Stomach (tissue), 8 donors: ENCODE measurements at regions not wholly inside any gene's neighbourhood (a gene's known extent, or its start where the extent isn't known, plus 50 kb on each side); places are given as distances from the start of the nearest gene placed in this dataset.
"Not testable (repeated sequence)": the region's sequence is repeated elsewhere in the genome, so short reads cannot be mapped to it uniquely, and the experiment has no call there.

ENCODE experiments used
- DNase-seq, 2 donors: peaks; one replicate each; pipeline versions ENCODE4 v3.0.0 to v3.0.0-alpha.2; 2013 to 2019
- H3K27ac ChIP-seq, 5 donors: fragments of 200-600 bp in 4 of 5; sonication (generic) in 4 of 5; one replicate each; pipeline ENCODE4 v1.5.1; 2013 to 2019; ENCODE audit warnings: mild to moderate bottlenecking in 1 of 5, moderate library complexity in 1 of 5
- H3K27me3 ChIP-seq, 3 donors: fragments of 200-600 bp; sonication (generic); one replicate each; pipeline ENCODE4 v1.5.1; 2017 to 2019; ENCODE audit warnings: mixed run types in 1 of 3
- H3K36me3 ChIP-seq, 4 donors: fragments of 200-600 bp; sonication (generic); 1 replicate in 3 of 4; 2 replicates in 1 of 4; pipeline ENCODE4 v1.5.1; 2016 to 2019
- H3K4me1 ChIP-seq, 4 donors: fragments of 200-600 bp; sonication (generic); one replicate each; pipeline ENCODE4 v1.5.1; 2016 to 2019
- H3K4me3 ChIP-seq, 4 donors: fragments of 200-600 bp; sonication (generic) in 3 of 4; one replicate each; pipeline ENCODE4 v1.5.1; 2016 to 2019; ENCODE audit warnings: mild to moderate bottlenecking in 1 of 4
- H3K9me3 ChIP-seq, 4 donors: fragments of 200-600 bp; sonication (generic); one replicate each; pipeline ENCODE4 v1.5.1; 2016 to 2019
- EP300 ChIP-seq: sonication (generic); formaldehyde crosslinking; IDR thresholded peaks from one replicate; pipeline ENCODE4 v1.6.1; 2017; ENCODE audit warnings: antibody characterized with exemption
- POLR2A ChIP-seq, 4 donors: fragments of 450-650 bp; IDR thresholded peaks; one replicate each; pipeline ENCODE4 v1.6.1; 2016; ENCODE audit warnings: antibody characterized with exemption in 4 of 4, control low read depth in 2 of 4, mild to moderate bottlenecking in 1 of 4, moderate library complexity in 1 of 4
- POLR2AphosphoS5 ChIP-seq, 3 donors: sonication (generic); formaldehyde crosslinking; IDR thresholded peaks; one replicate each; pipeline ENCODE4 v1.6.1; 2016; ENCODE audit warnings: antibody characterized with exemption in 3 of 3
- WGBS, 5 donors: extraction: QIAGEN DNeasy Blood & Tissue Kit in 3 of 5; methylation state at CpG; one replicate each; pipeline versions ENCODE4 v1.1.5 to v1.1.7; 2013 to 2018; 5-methylcytosine and 5-hydroxymethylcytosine counted together
- intact Hi-C: fragments of 100-400 bp; cut with DNase I; formaldehyde crosslinking; loops from one replicate; pipeline ENCODE4 v1.15.1; 2023; ENCODE audit warnings: low total_unique reads
- TF ChIP-seq, protein P1 (sequence below), 7 experiments: fragments of 450-650 bp in 4 of 7; fragments of 200-600 bp in 3 of 7; sonication (generic) in 3 of 7; IDR thresholded peaks; one replicate each; pipeline ENCODE4 v1.5.1; 2016 to 2019; ENCODE audit warnings: antibody characterized with exemption in 7 of 7, control low read depth in 2 of 7, mild to moderate bottlenecking in 1 of 7
- donor health status: healthy with polysubstance abuse.
- donor health status: Bipolar disorder and iron deficiency.
- donor health status: healthy.

DNA sequence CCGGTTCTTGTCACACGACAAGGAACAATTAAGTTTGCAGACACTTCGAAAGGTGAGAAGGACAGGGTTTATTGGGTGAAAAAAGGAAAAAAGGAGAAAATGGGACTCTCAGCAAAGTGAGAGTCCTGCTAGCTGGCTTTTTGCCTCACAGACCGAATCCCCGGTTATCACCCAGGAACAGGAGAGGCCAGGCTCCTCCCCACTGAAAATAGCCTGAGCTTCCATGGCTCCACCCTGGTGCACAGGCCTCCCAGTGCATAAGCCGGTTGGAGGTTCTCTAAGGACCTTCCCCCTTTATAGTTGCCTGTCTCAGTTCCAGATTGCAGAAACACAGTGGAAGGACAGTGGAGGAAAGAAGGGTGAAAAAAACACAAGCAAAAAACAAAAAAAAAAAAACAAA, 571.7 kb downstream of the KCTD12 start:
- no peaks in the 10 kb centered on the region for H3K36me3 ChIP-seq

DNA sequence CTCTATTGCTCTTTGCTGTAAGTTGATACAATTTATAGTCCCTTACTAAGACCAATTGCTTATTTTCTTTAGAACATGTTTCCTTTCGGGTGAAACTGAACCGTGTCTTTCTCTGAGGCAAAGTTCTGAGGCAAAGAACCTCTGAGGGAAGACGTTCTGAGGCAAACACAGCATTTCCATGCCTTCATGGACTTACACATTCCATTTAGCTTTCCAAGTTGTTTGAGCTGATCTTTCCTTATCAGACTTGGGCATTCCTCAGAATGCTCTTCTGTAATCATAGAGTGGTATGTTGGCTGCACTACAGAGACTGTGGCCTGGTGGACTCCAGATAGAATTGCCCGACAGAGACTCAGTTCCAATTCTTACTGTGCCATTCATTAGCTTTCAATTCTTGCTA, 579.1 kb downstream of the KCTD12 start:
- DNase-seq: no peak
- Histone ChIP-seq H3K36me3 (no peaks in the 10 kb centered on the region), H3K27ac (no peak overlapping the region), H3K27me3 (no peaks in the 10 kb centered on the region), H3K4me1 (peaks cover 0 to 7% (median 0%) of the 10 kb centered on the region in 4 donors), H3K9me3 (no peaks in the 10 kb centered on the region), H3K4me3 (no peak overlapping the region)
- WGBS, 5 donors: 30 to 48% (median 40%) methylated on average over 4 of the region's 4 CpGs
- TF ChIP-seq POLR2A (IDR thresholded peaks at IDR 0.05) (no peak), POLR2AphosphoS5 (IDR thresholded peaks at IDR 0.05) (no peak)
- intact Hi-C loops: no loop called here

More for the DNA sequence above, 571.7 kb downstream of the KCTD12 start:
- WGBS, 5 donors: 65 to 78% (median 73%) methylated on average over 6 of the region's 6 CpGs
- Histone ChIP-seq H3K4me3 (no peak overlapping the region), H3K27me3 (no peaks in the 10 kb centered on the region), H3K27ac (no peak overlapping the region), H3K9me3 (no peaks in the 10 kb centered on the region), H3K4me1 (no peaks in the 10 kb centered on the region)
- no peak for DNase-seq
- TF ChIP-seq POLR2AphosphoS5 (IDR thresholded peaks at IDR 0.05) (no peak), EP300 (no peak), POLR2A (IDR thresholded peaks at IDR 0.05) (no peak)
- TF ChIP-seq, protein P1, sequence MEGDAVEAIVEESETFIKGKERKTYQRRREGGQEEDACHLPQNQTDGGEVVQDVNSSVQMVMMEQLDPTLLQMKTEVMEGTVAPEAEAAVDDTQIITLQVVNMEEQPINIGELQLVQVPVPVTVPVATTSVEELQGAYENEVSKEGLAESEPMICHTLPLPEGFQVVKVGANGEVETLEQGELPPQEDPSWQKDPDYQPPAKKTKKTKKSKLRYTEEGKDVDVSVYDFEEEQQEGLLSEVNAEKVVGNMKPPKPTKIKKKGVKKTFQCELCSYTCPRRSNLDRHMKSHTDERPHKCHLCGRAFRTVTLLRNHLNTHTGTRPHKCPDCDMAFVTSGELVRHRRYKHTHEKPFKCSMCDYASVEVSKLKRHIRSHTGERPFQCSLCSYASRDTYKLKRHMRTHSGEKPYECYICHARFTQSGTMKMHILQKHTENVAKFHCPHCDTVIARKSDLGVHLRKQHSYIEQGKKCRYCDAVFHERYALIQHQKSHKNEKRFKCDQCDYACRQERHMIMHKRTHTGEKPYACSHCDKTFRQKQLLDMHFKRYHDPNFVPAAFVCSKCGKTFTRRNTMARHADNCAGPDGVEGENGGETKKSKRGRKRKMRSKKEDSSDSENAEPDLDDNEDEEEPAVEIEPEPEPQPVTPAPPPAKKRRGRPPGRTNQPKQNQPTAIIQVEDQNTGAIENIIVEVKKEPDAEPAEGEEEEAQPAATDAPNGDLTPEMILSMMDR (IDR thresholded peaks at IDR 0.05): no peak
- intact Hi-C loops: no loop called here

DNA sequence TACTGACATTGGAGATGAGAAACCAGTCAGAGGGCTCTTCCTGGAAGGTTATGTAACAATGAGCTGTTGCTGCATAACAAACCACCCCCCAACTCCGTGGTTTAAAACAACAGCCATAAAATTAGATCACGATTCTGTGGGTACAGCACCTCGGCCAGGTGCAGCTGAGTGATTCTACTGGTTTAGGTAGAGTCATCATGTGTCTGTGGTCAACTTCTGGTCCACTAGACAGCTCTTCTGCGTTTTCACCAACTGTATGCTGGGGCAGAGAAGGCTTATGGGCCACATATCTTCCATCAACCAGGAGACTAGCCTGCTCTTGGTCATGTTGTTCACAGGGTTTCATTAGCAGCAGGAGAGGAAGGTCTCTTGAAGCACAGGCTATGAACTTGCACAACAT, 585.5 kb downstream of the KCTD12 start:
- TF ChIP-seq POLR2AphosphoS5 (IDR thresholded peaks at IDR 0.05): no peak
- TF ChIP-seq, protein P1 (IDR thresholded peaks at IDR 0.05): no peak
- no peak for TF ChIP-seq POLR2A (IDR thresholded peaks at IDR 0.05)
- TF ChIP-seq EP300: no peak
- H3K9me3 ChIP-seq: no peaks in the 10 kb centered on the region
- no peak overlapping the region for H3K4me3 ChIP-seq
- no peak for DNase-seq
- H3K27me3 ChIP-seq: no peaks in the 10 kb centered on the region
- 76 to 88% (median 84%) methylated on average over 4 of the region's 4 CpGs for WGBS, 5 donors
- no peaks in the 10 kb centered on the region for H3K36me3 ChIP-seq
- H3K27ac ChIP-seq: no peak overlapping the region
- intact Hi-C loops: no loop called here
- H3K4me1 ChIP-seq: no peaks in the 10 kb centered on the region

DNA sequence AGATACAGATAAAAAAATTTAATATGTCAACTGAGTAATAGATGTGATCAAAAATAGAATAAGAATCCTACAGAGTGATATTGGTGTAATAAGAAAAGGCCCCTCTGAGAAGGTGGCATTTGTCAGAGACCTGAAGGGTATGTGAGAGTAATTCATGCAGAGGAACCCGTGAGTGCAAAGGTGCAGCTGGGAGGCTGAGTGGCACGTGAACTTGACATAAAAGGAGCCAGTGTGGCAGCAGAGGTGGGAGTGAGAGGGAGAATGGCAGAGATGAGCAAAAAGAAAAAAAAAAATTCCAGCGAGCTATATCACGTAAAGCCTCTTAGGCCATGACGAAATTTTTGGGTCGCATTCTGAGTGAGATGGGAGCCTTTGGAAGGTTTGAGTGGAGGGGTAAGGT, 588.9 kb downstream of the KCTD12 start:
- H3K4me3 ChIP-seq: no peak overlapping the region
- 89 to 96% (median 92%) methylated on average over 6 of the region's 6 CpGs for WGBS, 5 donors
- H3K27me3 ChIP-seq: no peaks in the 10 kb centered on the region
- no peak overlapping the region for H3K27ac ChIP-seq
- no peaks in the 10 kb centered on the region for H3K36me3 ChIP-seq
- intact Hi-C loops: no loop called here
- H3K4me1 ChIP-seq: no peaks in the 10 kb centered on the region
- no peak for DNase-seq
- H3K9me3 ChIP-seq: no peaks in the 10 kb centered on the region
- no peak for TF ChIP-seq POLR2A (IDR thresholded peaks at IDR 0.05)
- TF ChIP-seq, protein P1 (IDR thresholded peaks at IDR 0.05): no peak
- no peak for TF ChIP-seq POLR2AphosphoS5 (IDR thresholded peaks at IDR 0.05)

DNA sequence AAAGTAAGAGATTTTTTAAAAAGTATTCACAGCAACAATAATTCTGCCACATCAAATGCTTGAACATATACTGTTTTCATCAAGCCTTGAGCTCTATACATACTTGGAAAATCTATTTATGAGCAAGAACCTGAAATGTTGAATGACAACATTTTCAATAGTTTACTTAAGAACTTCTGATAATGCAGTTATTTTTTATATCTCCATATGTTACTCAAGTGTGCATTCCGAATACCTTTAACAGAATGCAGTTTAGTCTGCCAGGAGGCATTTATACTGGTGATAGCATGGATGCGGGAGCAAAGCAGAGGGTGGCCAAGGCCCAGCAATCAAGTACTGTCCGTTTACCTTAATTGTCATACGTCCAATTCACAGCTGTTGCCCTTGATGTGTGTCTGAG, 589.5 kb downstream of the KCTD12 start:
- intact Hi-C loops: no loop called here
- DNase-seq: no peak
- WGBS, 5 donors: 77 to 86% (median 83%) methylated on average over 4 of the region's 4 CpGs
- Histone ChIP-seq H3K27me3 (no peaks in the 10 kb centered on the region), H3K4me3 (no peak overlapping the region), H3K36me3 (no peaks in the 10 kb centered on the region), H3K4me1 (no peaks in the 10 kb centered on the region), H3K9me3 (no peaks in the 10 kb centered on the region), H3K27ac (no peak overlapping the region)
- TF ChIP-seq POLR2A (IDR thresholded peaks at IDR 0.05): no peak
- TF ChIP-seq EP300: no peak
- TF ChIP-seq POLR2AphosphoS5 (IDR thresholded peaks at IDR 0.05): no peak
- TF ChIP-seq, protein P1 (IDR thresholded peaks at IDR 0.05): no peak

DNA sequence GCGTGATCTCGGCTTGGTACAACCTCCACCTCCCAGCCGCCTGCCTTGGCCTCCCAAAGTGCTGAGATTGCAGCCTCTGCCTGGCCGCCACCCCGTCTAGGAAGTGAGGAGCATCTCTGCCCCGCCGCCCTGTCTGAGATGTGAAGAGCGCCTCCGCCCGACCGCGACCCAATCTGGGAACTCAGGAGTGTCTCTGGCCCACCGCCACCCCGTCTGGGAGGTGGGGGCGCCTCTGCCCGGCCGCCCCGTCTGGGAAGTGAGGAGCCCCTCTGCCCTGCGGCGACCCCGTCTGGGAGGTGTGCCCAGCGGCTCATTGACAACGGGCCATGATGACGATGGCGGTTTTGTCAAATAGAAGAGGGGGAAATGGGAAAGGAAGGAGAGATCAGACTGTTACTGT, 591.2 kb downstream of the KCTD12 start:
- H3K9me3 ChIP-seq, intact Hi-C loops, H3K36me3 ChIP-seq, H3K27ac ChIP-seq, H3K4me1 ChIP-seq, DNase-seq, H3K27me3 ChIP-seq, H3K4me3 ChIP-seq: not testable (repeated sequence)
- WGBS, 5 donors: 95 to 98% (median 97%) methylated on average over 18 to 25 of the region's 25 CpGs
